ENCODE measurements at regions not wholly inside any gene's neighbourhood (a gene's known extent, or its start where the extent isn't known, plus 50 kb on each side); places are given as distances from the start of the nearest gene placed in this dataset.

DNA sequence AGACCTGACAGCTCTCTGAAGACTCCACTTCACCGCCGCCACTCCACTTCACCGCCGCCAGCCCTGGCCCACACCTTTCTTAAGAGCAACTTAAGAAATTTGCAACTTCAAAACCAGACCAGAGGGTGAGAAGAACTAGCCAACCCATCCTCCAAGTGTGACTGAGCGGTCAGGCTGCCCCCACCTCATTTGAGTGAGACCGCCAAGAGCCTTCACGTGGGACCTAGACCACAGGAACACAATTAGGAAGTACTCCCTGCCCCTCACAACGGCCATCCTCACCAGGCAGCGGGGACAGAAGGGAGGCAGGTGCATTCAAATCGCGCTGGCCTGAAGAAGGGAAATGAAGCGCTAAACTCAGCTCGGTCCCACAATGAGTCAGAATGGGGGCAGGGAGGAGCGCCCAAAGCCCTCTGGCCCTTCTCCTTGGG lies 156.8 kb upstream of the BCL6 start:
- DNase-seq, result no peak

DNA sequence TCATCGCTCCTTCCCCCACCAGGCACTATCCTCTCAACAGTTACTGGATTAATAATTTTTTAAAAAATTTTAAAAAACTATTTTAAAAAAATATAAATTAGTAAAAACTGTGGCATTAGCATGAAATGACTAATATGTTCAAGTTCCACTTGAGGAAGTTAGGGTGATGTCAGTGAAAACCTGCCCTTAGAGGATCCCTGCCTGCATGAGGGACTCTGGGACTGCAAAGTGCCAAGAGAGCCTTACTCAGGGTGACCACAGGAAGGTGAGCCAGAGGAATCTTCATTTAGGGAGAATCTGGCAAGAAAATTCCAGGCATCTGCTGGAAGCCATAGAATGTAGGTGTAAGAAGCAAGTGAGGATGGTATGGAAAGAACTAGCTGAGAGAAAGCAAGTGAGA lies 157.7 kb upstream of the BCL6 start:
- no peak for DNase-seq

DNA sequence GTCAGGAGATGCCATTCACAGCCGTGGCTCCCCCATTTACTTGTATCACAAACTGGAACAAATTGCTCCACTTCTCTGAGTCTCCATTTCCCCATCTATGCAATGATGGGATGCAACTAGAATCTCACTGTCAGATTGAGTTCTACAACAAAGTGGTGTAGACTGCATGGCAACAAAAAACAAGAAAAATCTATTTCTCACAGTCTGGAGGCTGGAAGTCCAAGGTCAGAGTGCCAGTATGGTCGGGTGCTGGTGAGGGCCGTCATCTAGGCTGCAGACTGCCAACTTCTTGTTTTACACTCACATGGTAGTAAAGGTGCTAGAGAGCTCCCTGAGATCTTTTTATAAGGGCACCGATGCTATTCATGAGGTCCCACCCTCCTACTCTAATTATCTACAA lies 158.4 kb upstream of the BCL6 start:
- DNase-seq, result no peak

DNA sequence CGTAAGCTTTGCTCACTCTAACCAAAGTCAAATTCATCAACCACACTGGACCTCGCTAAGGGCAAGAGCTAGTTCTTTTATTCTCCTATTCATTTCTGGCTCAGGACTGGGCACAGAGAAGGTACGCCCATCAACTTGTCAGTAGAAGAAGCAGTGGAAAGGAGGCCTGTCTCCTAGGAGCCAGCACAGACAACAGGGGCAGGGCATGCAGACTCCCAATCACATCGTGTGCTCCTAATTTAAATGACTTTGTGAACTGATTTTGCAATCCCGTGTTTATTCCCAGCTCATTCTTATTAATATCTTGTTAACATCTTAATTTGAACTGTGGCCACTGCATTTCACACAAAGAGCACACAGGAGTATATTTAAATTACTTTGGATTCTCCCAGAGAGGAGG lies 161.1 kb upstream of the BCL6 start:
- no peak for DNase-seq

DNA sequence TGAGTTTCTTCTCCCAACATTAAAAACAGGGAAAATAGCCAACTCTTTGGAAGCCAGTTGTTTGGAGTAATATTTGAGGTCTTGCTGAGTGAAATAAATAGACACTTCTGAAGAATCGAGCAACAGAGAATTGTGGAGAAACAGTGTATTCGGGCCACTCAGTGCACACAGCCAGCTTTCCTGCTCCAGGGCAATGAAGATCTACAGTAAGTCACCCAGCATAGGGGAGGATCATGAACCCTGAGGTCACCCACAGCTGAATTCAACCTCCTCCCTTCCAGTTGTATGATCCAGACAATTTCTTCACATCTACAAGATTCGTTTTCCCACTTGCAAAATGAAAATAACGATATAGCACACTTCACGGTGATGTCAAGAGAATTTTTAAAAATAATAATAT lies 161.7 kb upstream of the BCL6 start:
- DNase-seq, result no peak

DNA sequence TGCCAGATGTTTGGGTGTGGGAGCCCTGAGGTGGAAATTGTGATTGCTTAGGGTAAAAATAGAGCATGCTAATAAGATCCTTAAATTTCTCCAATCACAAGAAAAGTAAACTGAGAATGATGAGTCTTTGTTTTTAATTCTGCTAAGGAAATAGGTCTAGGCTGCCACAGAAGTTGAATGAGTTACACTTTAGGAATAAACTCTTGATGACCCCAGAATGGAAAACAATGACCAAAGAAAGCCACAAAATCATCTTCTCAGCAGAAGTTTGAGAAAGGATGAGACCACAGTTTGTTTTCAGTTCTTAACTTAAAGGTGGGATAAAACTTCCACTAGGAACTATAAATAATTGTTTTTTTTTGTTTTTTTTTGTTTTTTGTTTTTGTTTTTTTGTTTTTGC lies 164.6 kb upstream of the BCL6 start:
- no peak for DNase-seq

DNA sequence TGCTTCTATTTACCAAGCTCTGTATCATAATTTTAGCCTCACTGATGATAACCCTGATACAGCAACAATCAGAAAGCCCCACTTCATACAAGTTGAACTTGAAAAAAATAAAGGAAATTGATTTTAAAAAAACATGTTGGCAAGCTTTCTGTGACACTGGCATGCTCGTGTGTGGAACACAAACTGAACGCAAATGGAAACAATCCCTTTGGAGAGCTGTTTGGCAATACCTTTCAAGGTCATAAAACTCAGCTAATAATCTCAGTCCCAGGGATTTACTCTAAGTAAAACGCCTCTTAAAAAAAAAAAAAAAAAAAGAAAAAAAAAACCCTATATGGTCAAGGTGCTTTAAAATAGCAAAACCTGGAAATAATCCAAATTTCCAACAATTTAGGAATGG lies 166.7 kb upstream of the BCL6 start:
- DNase-seq, result no peak

GRCh38 chr3:187913617-187914033 lies 168.4 kb upstream of the BCL6 start:
- no peak for DNase-seq

DNA sequence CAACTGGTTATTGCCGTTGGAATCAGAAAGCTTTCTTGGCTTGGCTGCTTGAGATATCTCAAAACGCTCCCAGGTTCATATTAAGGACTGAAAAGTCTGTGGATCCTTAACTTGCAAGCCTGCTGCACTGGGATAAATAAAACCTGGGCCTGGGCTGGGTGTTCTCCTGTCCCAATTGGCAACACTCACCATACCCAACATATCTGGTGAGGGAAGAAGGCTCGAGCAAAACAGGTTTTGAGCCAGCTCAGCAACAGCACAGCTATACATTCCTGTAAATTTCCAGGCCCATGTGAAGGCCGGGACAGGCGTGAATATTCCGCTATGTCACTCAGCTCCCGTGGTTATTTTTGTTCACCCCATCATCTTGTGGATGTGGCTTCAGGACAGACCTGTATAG lies 169.0 kb upstream of the BCL6 start:
- no peak for DNase-seq

- no peak for DNase-seq
Observed at GRCh38 chr3:187916072-187916471, 170.8 kb upstream of the BCL6 start.

DNA sequence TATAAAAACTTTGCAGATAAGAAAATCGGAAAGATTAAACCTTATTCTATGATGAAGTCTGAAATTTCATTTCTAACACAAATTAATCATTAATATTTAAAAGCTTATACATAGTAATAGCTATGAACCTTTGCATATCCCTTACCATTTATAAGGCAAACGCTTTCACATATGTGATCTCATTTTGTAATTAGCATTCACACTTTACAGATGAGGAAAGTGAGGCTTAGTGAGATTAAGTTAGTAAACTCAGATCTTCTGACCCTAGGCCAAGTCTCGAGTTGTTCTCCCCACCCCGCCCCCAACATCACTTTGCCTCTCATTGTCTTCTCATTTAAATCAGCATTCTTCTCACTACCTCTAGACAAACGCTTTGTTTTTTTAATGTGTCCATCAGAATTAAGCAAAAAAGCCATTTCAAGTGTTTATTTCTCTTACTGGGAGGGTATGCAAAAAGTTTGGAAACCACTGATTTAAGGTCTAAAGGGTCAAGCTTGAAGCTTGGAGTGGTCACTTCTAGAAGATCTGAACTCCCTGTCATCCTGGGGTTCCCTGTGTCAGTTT lies 172.9 kb upstream of the BCL6 start:
- no peak for DNase-seq

DNA sequence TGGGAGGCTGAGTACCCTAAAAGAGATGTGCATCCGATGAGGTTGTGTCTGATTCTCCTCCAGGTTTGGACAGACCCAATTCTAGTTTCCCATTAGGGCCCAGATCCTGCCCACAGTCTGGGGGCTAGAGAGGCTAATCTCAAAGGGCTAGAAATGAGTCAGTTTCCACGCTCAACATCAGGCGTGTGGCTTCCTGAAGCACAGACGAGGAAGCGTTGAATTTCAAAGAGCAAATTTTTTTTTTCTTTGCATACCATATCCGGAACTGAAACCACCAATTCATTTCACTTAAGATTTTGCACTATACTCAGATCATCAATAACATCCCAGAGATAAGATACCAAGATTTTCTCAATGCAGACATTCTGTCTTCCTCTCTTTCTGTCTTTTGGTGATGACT lies 173.8 kb upstream of the BCL6 start:
- DNase-seq, result peak; percentile 65

GRCh38 chr3:187919544-187919943 lies 174.3 kb upstream of the BCL6 start:
- DNase-seq, result no peak

DNA sequence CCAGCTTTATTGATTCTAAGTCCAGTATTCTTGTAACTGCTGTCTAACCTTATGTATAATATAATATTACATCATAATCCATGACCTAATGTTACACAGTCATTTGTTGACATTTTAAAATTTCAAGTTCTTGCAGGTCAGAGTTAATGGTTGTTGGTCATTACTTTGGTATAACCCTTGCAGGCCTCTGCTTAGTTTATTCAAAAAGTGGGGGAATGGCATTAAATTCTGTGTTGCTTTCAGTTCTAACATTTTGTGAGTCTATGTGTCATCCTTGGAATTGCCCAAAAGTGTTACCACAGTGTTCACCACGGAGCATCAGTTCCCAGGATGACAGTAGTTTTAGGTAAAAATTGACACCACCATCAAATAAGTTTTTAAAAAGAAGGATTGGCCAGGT lies 174.8 kb upstream of the BCL6 start:
- no peak for DNase-seq

GRCh38 chr3:187920913-187921312 lies 175.6 kb upstream of the BCL6 start:
- DNase-seq, result no peak

DNA sequence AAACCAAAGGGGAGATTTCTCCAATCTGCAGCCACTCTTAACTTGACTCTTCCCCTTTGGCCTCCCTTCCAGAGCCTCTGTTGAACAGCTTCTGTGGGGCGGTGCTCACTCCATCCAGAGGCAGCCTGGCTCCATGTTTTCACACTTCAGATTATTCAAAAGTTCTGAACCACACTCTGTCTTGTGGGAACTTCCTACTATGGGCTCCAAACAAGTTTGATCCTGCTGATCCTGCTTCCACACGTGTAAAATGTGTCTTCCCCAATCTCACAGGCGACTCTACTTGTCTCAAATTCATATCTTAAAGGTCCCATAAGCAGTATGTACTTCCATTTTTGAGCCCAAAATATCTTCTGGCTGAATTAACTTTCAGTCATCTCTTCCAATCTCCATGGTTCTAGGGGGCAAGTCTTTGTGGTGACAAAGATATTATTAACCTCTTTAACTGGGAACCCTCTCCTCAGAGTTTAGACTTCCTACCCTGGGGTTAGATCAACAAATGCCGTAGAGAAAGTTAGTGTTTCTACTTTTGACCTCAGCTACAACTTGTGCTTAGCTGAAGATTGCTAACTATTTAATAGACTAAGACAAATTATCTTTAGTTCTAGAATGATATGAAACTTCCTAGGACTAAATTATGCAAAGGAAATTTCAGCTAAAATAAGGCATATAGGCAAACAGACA lies 176.3 kb upstream of the BCL6 start:
- DNase-seq, result no peak

GRCh38 chr3:187922704-187923416 lies 177.6 kb upstream of the BCL6 start:
- DNase-seq, result no peak

DNA sequence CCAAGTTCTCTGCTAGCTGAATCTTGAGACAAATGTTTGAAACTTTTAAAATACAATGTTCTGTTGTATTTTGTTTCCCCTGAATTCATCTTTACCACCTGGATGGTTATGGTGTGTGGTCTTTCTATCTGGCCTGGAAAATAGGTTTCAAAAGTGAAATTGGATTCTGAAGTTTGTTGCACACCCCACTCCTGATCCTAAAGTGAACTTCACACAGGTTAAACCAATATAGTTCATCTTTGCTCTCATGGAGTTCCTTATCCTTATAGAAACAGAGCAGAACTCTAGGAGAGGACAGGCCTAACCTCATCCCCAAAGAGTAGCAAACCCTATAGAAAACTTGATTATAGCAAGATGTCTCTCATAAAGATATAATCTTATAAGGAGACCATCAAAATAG lies 179.4 kb upstream of the BCL6 start:
- no peak for DNase-seq

- DNase-seq, result no peak
Observed at GRCh38 chr3:187925326-187925725, 180.1 kb upstream of the BCL6 start.

GRCh38 chr3:187926620-187927019 lies 181.4 kb upstream of the BCL6 start:
- no peak for DNase-seq

DNA sequence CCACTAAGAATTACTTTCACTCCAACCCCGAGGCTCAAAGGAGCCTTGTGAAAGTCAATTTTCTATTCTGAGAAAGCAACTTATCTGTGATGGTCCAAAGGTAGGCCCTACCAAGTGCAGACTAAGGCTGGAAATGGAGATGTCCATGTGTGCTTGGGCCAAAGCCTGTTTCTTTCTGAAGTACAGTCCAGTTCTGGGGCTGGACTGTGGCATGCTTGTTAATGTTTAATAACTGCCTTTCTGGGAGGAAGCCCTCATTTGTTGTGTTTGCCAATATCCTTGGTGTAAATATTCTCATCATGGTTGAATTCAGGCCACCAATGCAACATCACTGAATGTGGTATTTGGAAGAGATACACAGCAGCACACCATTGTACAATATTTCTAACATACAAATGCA lies 182.3 kb upstream of the BCL6 start:
- DNase-seq, result no peak

DNA sequence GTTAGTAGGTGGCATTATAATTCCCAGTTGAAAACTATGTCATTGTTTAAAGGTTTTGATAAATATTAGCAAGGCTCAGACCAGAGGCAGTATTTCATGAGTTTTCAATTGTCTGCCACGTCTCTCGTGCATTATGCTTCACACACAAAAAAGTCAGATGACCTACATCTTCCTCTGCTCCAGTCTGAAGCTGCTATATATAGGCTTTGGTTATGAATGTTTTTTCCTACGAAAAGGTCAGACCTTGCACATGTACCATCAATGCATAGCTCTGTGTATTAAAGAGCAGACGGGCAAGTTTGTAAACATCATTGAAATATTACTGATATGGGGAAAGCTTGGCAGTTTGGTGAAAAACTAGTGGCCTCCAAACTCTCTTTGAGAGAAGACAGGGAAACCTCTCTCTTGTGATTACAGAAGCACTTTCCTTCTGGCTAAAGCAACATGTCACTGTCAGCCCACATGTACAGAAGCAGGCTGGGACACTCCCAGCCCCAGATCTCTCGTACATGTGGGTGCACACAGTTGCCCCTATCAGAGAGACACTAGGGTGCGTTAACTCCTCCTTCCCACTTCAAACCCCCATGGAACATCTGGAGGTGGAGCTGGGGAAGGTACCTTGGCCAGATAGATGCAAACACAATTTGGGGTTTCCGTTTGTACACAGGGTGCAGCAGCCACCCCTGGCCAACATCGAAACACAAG lies 184.0 kb upstream of the BCL6 start:
- no peak for DNase-seq

DNA sequence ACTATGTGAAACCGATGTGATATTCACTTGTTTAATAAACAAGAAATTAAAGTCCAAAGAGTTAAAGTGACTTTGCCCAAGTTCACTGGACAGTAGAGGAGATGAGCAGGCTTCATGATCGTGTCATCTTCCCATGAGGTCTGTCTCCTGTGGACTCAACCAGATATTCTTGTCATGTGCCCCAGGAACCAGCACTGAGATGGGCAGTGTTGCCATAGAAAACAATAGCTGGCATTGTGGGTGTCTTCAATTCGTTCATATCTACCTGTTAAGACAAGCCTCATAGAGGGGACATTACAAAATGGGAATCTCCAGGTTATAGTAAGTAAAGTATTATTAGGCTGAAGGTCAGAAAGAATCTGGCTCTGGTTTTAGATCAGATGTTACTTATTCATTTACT lies 184.8 kb upstream of the BCL6 start:
- no peak for DNase-seq

DNA sequence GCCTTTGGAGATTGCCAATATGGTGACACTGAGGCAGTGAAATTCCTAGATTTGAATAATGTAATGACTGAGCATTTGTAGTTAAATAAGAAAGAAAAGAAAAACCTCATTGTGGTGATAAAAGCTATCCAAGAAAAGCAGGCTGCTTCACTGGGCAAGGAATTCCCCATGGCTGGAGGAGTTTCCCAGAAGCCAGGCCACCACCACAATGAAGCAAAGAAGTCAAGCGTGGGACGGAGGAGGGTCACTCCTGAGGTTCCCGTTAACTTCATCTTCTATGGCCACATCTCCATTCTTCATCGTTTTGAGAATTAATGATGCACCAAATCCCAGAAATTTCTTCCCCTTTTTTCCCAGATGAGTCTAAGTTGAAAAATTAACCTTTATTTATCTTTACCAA lies 185.8 kb upstream of the BCL6 start:
- no peak for DNase-seq
